ENCODE measurements at regions not wholly inside any gene's neighbourhood (a gene's known extent, or its start where the extent isn't known, plus 50 kb on each side); places are given as distances from the start of the nearest gene placed in this dataset.

GRCh38 chr3:110016235-110016815 lies 679.0 kb upstream of the DPPA4 start:
- H3K4me2 ChIP-seq (ENCODE audit: control insufficient read depth, insufficient read depth): no peak overlapping the region

DNA sequence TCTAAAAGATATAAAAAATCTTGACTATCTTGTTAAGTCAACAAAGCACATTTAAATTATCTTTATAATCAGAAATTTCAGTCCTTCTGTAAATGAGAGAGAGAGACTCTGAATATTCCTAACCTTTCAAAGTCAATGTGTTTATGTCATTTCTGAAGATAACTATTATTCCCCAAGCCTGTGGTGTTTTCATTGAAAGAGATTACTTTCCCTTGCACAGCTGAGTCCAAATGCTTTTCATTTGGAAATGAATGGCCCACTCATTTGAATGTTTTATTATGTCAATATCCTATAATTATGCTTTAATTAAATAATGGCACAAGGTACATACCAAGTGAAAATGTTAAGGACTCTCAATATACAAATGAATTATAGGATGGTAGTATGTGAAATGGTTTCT lies 680.0 kb upstream of the DPPA4 start:
- ChIA-PET POLR2A (no interaction called here), CTCF (no interaction called here), SMC1A (ENCODE audit: uncharacterized antibody, unreplicated experiment) (interaction anchor here (2.8 kb wide), 1 partner anchor 14 kb away, joined by 5 read pairs; no protein-coding TSS in a partner anchor), RAD21 (ENCODE audit: unreplicated experiment) (no interaction called here)
- Histone ChIP-seq H3K4me2 (ENCODE audit: control insufficient read depth, insufficient read depth) (no peak overlapping the region), H3K9ac (ENCODE audit: control insufficient read depth, insufficient read depth, low read length) (no peak overlapping the region), H3K4me1 (ENCODE audit: control insufficient read depth, insufficient read depth, low read length) (no peaks in the 10 kb centered on the region), H3K27me3 (replicated peaks in 1 of 2; ENCODE audit: control insufficient read depth in 2 of 2, insufficient read depth in 2 of 2, low read length in 1 of 2) (no peaks in the 10 kb centered on the region), H3K4me3 (no peak overlapping the region), H3K9me3 (replicated peaks; ENCODE audit: control insufficient read depth, insufficient read depth, low read length) (no peaks in the 10 kb centered on the region), H2AFZ (ENCODE audit: control insufficient read depth, low read depth, low read length) (no peak overlapping the region), H4K20me1 (ENCODE audit: control insufficient read depth, insufficient read depth) (no peaks in the 10 kb centered on the region), H3K79me2 (ENCODE audit: control insufficient read depth, insufficient read depth, low read length) (no peaks in the 10 kb centered on the region), H3K27ac (ENCODE audit: control insufficient read depth, insufficient read depth) (no peak overlapping the region), H3K36me3 (ENCODE audit: control insufficient read depth in 2 of 2, insufficient read depth in 2 of 2, low read length in 1 of 2) (no peaks in the 10 kb centered on the region)
- DNase-seq (ENCODE audit: low read depth, low spot score) (no peak), FAIRE-seq (no peak), ATAC-seq (no peak)
- TF ChIP-seq MTA2 (IDR thresholded peaks at IDR 0.05; ENCODE audit: low read depth) (no peak), ETV6 (conservative IDR thresholded peaks at IDR 0.05 in 1 of 2, IDR thresholded peaks at IDR 0.05 in 1 of 2; ENCODE audit: borderline replicate concordance in 1 of 2, low read depth in 1 of 2) (no peak), ESRRA (IDR thresholded peaks at IDR 0.05; ENCODE audit: low read length) (no peak), ASH2L (IDR thresholded peaks at IDR 0.05; ENCODE audit: borderline replicate concordance, low read depth) (no peak), ZSCAN29 (IDR thresholded peaks at IDR 0.05) (no peak), NFIC (IDR thresholded peaks at IDR 0.05; ENCODE audit: low read depth, low read length) (no peak), CREM (IDR thresholded peaks at IDR 0.05; ENCODE audit: low read depth) (no peak), KDM1A (IDR thresholded peaks at IDR 0.05; ENCODE audit: borderline replicate concordance) (no peak), NR2C1 (IDR thresholded peaks at IDR 0.05) (no peak)
- BruUV-seq (replicated peaks): no TSS peak
- in situ Hi-C loops (cut with MboI): no loop called here
- intact Hi-C loops (cut with micrococcal nuclease; ENCODE audit: unreplicated experiment): no loop called here

More at GRCh38 chr3:110016235-110016815, 679.0 kb upstream of the DPPA4 start:
- Histone ChIP-seq H3K27ac (ENCODE audit: control insufficient read depth, insufficient read depth) (no peak overlapping the region), H4K20me1 (ENCODE audit: control insufficient read depth, insufficient read depth) (no peaks in the 10 kb centered on the region), H3K9ac (ENCODE audit: control insufficient read depth, insufficient read depth, low read length) (no peak overlapping the region), H3K9me3 (replicated peaks; ENCODE audit: control insufficient read depth, insufficient read depth, low read length) (no peaks in the 10 kb centered on the region), H3K79me2 (ENCODE audit: control insufficient read depth, insufficient read depth, low read length) (no peaks in the 10 kb centered on the region), H3K4me1 (ENCODE audit: control insufficient read depth, insufficient read depth, low read length) (no peaks in the 10 kb centered on the region), H3K36me3 (ENCODE audit: control insufficient read depth in 2 of 2, insufficient read depth in 2 of 2, low read length in 1 of 2) (no peaks in the 10 kb centered on the region), H3K4me3 (no peak overlapping the region), H2AFZ (ENCODE audit: control insufficient read depth, low read depth, low read length) (no peak overlapping the region), H3K27me3 (replicated peaks in 1 of 2; ENCODE audit: control insufficient read depth in 2 of 2, insufficient read depth in 2 of 2, low read length in 1 of 2) (no peaks in the 10 kb centered on the region)
- ChIA-PET SMC1A (ENCODE audit: uncharacterized antibody, unreplicated experiment) (interaction anchor here (2.8 kb wide), 1 partner anchor 15 kb away, joined by 5 read pairs; no protein-coding TSS in a partner anchor), RAD21 (ENCODE audit: unreplicated experiment) (no interaction called here), CTCF (no interaction called here), POLR2A (no interaction called here)
- TF ChIP-seq E2F4 (IDR thresholded peaks at IDR 0.05; ENCODE audit: low read depth, low read length) (no peak), MAX (IDR thresholded peaks at IDR 0.05; ENCODE audit: low read depth, low read length) (no peak), MYC (IDR thresholded peaks at IDR 0.05; ENCODE audit: insufficient read depth, insufficient read length, insufficient replicate concordance, low read length, severe bottlenecking) (no peak), STAT3 (IDR thresholded peaks at IDR 0.05; ENCODE audit: low read depth, low read length) (no peak), DPF2 (IDR thresholded peaks at IDR 0.05) (no peak), NRF1 (conservative IDR thresholded peaks at IDR 0.05; ENCODE audit: low read depth, low read length) (no peak), HDAC2 (IDR thresholded peaks at IDR 0.05) (no peak)
- no peak for ATAC-seq
- WGBS (ENCODE audit: insufficient coverage, insufficient replicate concordance, low lambda C conversion rate, missing lambda C conversion rate): 3% methylated on average over 3 of the region's 3 CpGs
- intact Hi-C loops (cut with micrococcal nuclease; ENCODE audit: unreplicated experiment) (no loop called here), in situ Hi-C loops (cut with MboI) (no loop called here)
- BruUV-seq (replicated peaks): no TSS peak
- no peak for FAIRE-seq
- no peak for DNase-seq (ENCODE audit: low read depth, low spot score)

Data from GM12878 (cell line).